Large intestine (tissue), 3 donors: ENCODE measurements at regions not wholly inside any gene's neighbourhood (a gene's known extent, or its start where the extent isn't known, plus 50 kb on each side); places are given as distances from the start of the nearest gene placed in this dataset.

Experiments
- DNase-seq, 2 donors: peaks; one replicate each; pipeline versions ENCODE4 v3.0.0 to v3.0.0-alpha.2; 2013
- H3K27ac ChIP-seq: one replicate; pipeline ENCODE4 v1.5.1; 2013; ENCODE audit warnings: low read length
- H3K27me3 ChIP-seq: 2 replicates; pipeline ENCODE4 v1.6.1; 2013; ENCODE audit warnings: low read length; ENCODE audit not compliant: control insufficient read depth, insufficient read depth
- H3K36me3 ChIP-seq: 2 replicates; pipeline ENCODE4 v1.6.1; 2013; ENCODE audit warnings: low read length; ENCODE audit not compliant: control insufficient read depth, insufficient read depth
- H3K4me1 ChIP-seq: one replicate; pipeline ENCODE4 v1.6.1; 2013; ENCODE audit warnings: low read length; ENCODE audit not compliant: control insufficient read depth, insufficient read depth
- H3K4me3 ChIP-seq: one replicate; pipeline ENCODE4 v1.5.1; 2013; ENCODE audit warnings: low read length
- H3K9me3 ChIP-seq: one replicate; pipeline ENCODE4 v1.6.1; 2013; ENCODE audit warnings: mild to moderate bottlenecking, low read depth, low read length, moderate library complexity; ENCODE audit not compliant: control insufficient read depth
- WGBS: methylation state at CpG from one replicate; pipeline ENCODE4 v1.1.5; 2013; ENCODE audit warnings: low lambda C conversion rate; ENCODE audit not compliant: insufficient coverage; 5-methylcytosine and 5-hydroxymethylcytosine counted together

- no peaks in the 10 kb centered on the region for H3K36me3 ChIP-seq
- DNase-seq = no peak
- no CpG with 5 or more reads among the region's 19 CpGs for WGBS
- H3K27ac ChIP-seq = no peak overlapping the region
- H3K9me3 ChIP-seq = peaks cover 4% of the 10 kb centered on the region
- peaks cover 17% of the 10 kb centered on the region for H3K4me1 ChIP-seq
- H3K4me3 ChIP-seq = no peak overlapping the region
- H3K27me3 ChIP-seq = no peaks in the 10 kb centered on the region
These were observed 1511.1 kb downstream of the BRD1 start for GRCh38 chr22:48316257-48317250.

- DNase-seq = no peak
- Histone ChIP-seq H3K4me3 (no peak overlapping the region), H3K4me1 (peaks cover 10% of the 10 kb centered on the region), H3K27ac (no peak overlapping the region), H3K9me3 (peaks cover 4% of the 10 kb centered on the region), H3K36me3 (no peaks in the 10 kb centered on the region), H3K27me3 (no peaks in the 10 kb centered on the region)
- 97% methylated on average over 6 of the region's 23 CpGs for WGBS
These were observed 1512.0 kb downstream of the BRD1 start for GRCh38 chr22:48315439-48316256.

DNA sequence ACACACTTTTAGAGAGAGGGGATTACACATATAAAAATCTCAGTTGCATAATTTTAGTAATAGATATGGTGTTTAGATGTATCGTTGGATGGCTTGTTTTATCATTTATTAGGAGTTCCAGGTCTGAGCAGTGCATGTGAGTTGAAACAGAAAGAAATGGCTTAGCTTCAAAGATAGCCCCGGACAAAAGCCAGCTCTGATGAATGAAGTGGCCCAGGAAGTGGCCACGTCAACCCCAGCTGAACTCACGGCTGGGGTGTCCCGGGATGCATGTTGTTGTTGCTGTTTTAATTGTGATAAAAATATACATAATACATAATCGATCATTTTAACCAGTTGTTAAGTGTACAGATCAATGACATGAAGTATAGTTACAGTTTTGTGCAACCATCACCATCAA is 1513.6 kb downstream of the BRD1 start:
- H3K4me1 ChIP-seq = no peaks in the 10 kb centered on the region
- no CpG with 5 or more reads among the region's 6 CpGs for WGBS
- no peak overlapping the region for H3K27ac ChIP-seq
- no peaks in the 10 kb centered on the region for H3K36me3 ChIP-seq
- no peak for DNase-seq
- no peaks in the 10 kb centered on the region for H3K27me3 ChIP-seq
- peaks cover 4% of the 10 kb centered on the region for H3K9me3 ChIP-seq
- no peak overlapping the region for H3K4me3 ChIP-seq

GRCh38 chr22:48313175-48313830 is 1514.4 kb downstream of the BRD1 start:
- Histone ChIP-seq H3K27ac (no peak overlapping the region), H3K9me3 (peaks cover 4% of the 10 kb centered on the region), H3K4me3 (no peak overlapping the region), H3K27me3 (no peaks in the 10 kb centered on the region), H3K36me3 (no peaks in the 10 kb centered on the region), H3K4me1 (no peaks in the 10 kb centered on the region)
- 80% methylated on average over 1 of the region's 14 CpGs for WGBS
- DNase-seq = no peak

DNA sequence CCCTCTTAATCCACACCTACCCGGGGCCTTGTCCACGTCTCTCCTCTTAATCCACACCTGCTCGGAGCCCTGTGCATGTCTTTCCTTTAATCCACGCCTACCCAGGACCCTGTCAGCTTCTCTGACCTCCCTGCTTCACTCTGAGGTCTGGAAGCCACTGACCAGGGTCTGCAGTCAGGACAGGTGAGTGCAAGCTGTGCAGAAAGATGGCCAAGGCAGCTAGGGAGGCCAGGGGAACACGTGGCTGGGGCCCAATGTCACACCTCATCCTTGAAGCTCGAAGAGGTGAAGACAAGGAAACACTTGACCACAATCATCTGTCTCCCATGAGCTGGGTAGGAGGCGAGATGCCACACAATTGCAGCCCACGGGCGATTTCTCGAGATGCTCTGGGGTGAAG is 1516.9 kb downstream of the BRD1 start:
- H3K4me1 ChIP-seq = peaks cover 10% of the 10 kb centered on the region
- no peak for DNase-seq
- H3K36me3 ChIP-seq = no peaks in the 10 kb centered on the region
- H3K27me3 ChIP-seq = no peaks in the 10 kb centered on the region
- no CpG with 5 or more reads among the region's 10 CpGs for WGBS
- no peak overlapping the region for H3K4me3 ChIP-seq
- peaks cover 4% of the 10 kb centered on the region for H3K9me3 ChIP-seq
- H3K27ac ChIP-seq = no peak overlapping the region

- DNase-seq = no peak
- whole genome bisulfite sequencing = 78% methylated on average over 1 of the region's 6 CpGs
- no peak overlapping the region for H3K27ac ChIP-seq
- H3K4me3 ChIP-seq = no peak overlapping the region
- H3K4me1 ChIP-seq = peaks cover 10% of the 10 kb centered on the region
- H3K9me3 ChIP-seq = peaks cover 4% of the 10 kb centered on the region
- no peaks in the 10 kb centered on the region for H3K36me3 ChIP-seq
- no peaks in the 10 kb centered on the region for H3K27me3 ChIP-seq
These were observed 1517.4 kb downstream of the BRD1 start for GRCh38 chr22:48310289-48310688.

- no CpG with 5 or more reads among the region's 8 CpGs for WGBS
- H3K4me3 ChIP-seq = no peak overlapping the region
These were observed 1517.8 kb downstream of the BRD1 start for GRCh38 chr22:48309836-48310235.

DNA sequence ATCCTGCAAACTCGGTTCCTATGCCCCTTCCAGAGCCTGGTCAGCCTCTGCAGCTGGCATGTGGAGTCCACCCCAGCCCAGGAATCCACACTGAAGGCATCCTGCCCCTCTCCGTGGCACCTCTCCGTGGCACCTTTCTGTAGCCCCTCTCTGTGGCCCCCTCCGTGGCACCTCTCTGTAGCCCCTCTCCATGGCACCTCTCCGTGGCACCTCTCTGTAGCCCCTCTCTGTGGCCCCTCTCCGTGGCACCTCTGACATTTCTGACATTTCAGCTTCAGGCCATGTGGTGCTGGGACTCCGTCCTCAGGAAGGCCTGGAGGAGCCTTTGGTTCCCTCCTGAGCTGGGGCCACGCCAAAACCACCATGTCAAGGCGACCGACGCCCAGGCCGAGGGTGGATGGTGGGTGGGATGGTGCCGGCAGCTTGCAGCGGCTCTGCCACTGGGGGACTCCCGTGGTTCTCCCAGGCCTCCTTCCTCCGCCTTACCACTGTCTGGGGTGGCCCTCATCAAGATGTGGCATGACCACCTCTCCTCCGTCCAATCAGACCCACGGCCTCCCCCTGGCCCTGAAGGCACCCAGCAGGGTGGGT is 1518.5 kb downstream of the BRD1 start:
- no peak overlapping the region for H3K27ac ChIP-seq
- no peaks in the 10 kb centered on the region for H3K36me3 ChIP-seq
- no peak overlapping the region for H3K4me3 ChIP-seq
- DNase-seq = no peak
- no peaks in the 10 kb centered on the region for H3K27me3 ChIP-seq
- peaks cover 4% of the 10 kb centered on the region for H3K9me3 ChIP-seq
- peaks cover 10% of the 10 kb centered on the region for H3K4me1 ChIP-seq
- no CpG with 5 or more reads among the region's 18 CpGs for WGBS

More at GRCh38 chr22:48309836-48310235, 1517.8 kb downstream of the BRD1 start:
- no peaks in the 10 kb centered on the region for H3K27me3 ChIP-seq
- no peak overlapping the region for H3K27ac ChIP-seq
- peaks cover 4% of the 10 kb centered on the region for H3K9me3 ChIP-seq
- no peaks in the 10 kb centered on the region for H3K36me3 ChIP-seq
- H3K4me1 ChIP-seq = peaks cover 10% of the 10 kb centered on the region
- no peak for DNase-seq

GRCh38 chr22:48307931-48308330 is 1519.7 kb downstream of the BRD1 start:
- H3K9me3 ChIP-seq = peaks cover 2% of the 10 kb centered on the region
- DNase-seq = no peak
- no peak overlapping the region for H3K4me3 ChIP-seq
- peaks cover 10% of the 10 kb centered on the region for H3K4me1 ChIP-seq
- H3K27me3 ChIP-seq = no peaks in the 10 kb centered on the region
- H3K27ac ChIP-seq = no peak overlapping the region
- no peaks in the 10 kb centered on the region for H3K36me3 ChIP-seq
- WGBS = no CpG with 5 or more reads among the region's 7 CpGs
